H1 (cell line): ENCODE measurements at regions not wholly inside any gene's neighbourhood (a gene's known extent, or its start where the extent isn't known, plus 50 kb on each side); places are given as distances from the start of the nearest gene placed in this dataset.

ENCODE experiments used
- CTCF ChIA-PET: fragments of 300-600 bp; sonication (Branson Sonifier 250); formaldehyde crosslinking; loops from one replicate; lab custom pipeline; 2021; ENCODE audit not compliant: partially characterized antibody; lab: Charles Lee
- POLR2A ChIA-PET: fragments of 300-600 bp; sonication (Branson Sonifier 250); formaldehyde crosslinking; loops from one replicate; lab custom pipeline; 2021; ENCODE audit warnings: inconsistent platforms; ENCODE audit not compliant: partially characterized antibody; lab: Charles Lee
- DNase-seq, 2 experiments: peaks; one replicate each; pipeline versions ENCODE4 v3.0.0 to v3.0.0-alpha.2; 2010 to 2022; ENCODE audit warnings: low spot score in 2 of 2, low read depth in 1 of 2, mixed read lengths in 1 of 2
- FAIRE-seq: peaks from 2 replicates; lab custom pipeline; 2011; peaks lifted over from hg19 to GRCh38; lab: Jason Lieb, UNC
- H2AFZ ChIP-seq: 2 replicates; pipeline ENCODE4 v1.8.1; 2012; ENCODE audit warnings: low read length, inconsistent platforms
- H2AK5ac ChIP-seq: 2 replicates; pipeline ENCODE4 v1.6.1; 2013; ENCODE audit warnings: low read depth, low read length
- H2BK120ac ChIP-seq: replicated peaks from 2 replicates; pipeline ENCODE3; 2013; ENCODE audit warnings: low read depth, low read length, inconsistent platforms
- H2BK12ac ChIP-seq: 2 replicates; pipeline ENCODE4 v1.6.1; 2013; ENCODE audit warnings: low read depth, low read length
- H2BK15ac ChIP-seq: 2 replicates; pipeline ENCODE4 v1.6.1; 2013; ENCODE audit warnings: low read length
- H2BK20ac ChIP-seq: 2 replicates; pipeline ENCODE4 v1.6.1; 2013; ENCODE audit warnings: low read length
- H2BK5ac ChIP-seq: 2 replicates; pipeline ENCODE4 v1.6.1; 2013; ENCODE audit warnings: low read depth, low read length
- H3K14ac ChIP-seq: 2 replicates; pipeline ENCODE4 v1.6.1; 2013; ENCODE audit warnings: inconsistent platforms; ENCODE audit not compliant: insufficient read length
- H3K18ac ChIP-seq: 2 replicates; pipeline ENCODE4 v1.6.1; 2013; ENCODE audit warnings: low read length; ENCODE audit errors: extremely low read depth
- H3K23ac ChIP-seq: 2 replicates; pipeline ENCODE4 v1.6.1; 2013; ENCODE audit warnings: inconsistent platforms; ENCODE audit not compliant: insufficient read length
- H3K23me2 ChIP-seq: 2 replicates; pipeline ENCODE4 v1.6.1; 2013; ENCODE audit warnings: low read depth, low read length
- H3K27ac ChIP-seq: 2 replicates; pipeline ENCODE4 v1.6.1; 2011; ENCODE audit warnings: low read depth, low read length, inconsistent platforms
- H3K27me3 ChIP-seq, 4 experiments: replicated peaks in 1 of 4; 1 replicate in 1 of 4; 2 replicates in 3 of 4; pipeline versions ENCODE4 v1.6.1 to v1.8.1; 2011 to 2013; ENCODE audit warnings: low read length in 3 of 4, mild to moderate bottlenecking in 3 of 4, inconsistent platforms in 2 of 4, mixed read lengths in 2 of 4, moderate library complexity in 1 of 4; ENCODE audit not compliant: control insufficient read depth in 3 of 4, insufficient read depth in 3 of 4; ENCODE audit errors: extremely low read depth in 1 of 4
- H3K36me3 ChIP-seq, 4 experiments: 2 replicates each; pipeline versions ENCODE4 v1.6.1 to v1.8.1; 2011 to 2013; ENCODE audit warnings: mild to moderate bottlenecking in 4 of 4, low read length in 3 of 4, moderate library complexity in 2 of 4, control low read depth in 1 of 4, inconsistent platforms in 1 of 4; ENCODE audit not compliant: insufficient read depth in 4 of 4, control insufficient read depth in 2 of 4
- H3K4ac ChIP-seq: replicated peaks from 2 replicates; pipeline ENCODE3; 2013; ENCODE audit warnings: low read length, low read depth, mixed read lengths, inconsistent platforms; ENCODE audit not compliant: insufficient read length
- H3K4me1 ChIP-seq, 4 experiments: replicated peaks in 1 of 4; 1 replicate in 1 of 4; 2 replicates in 3 of 4; pipeline versions ENCODE4 v1.6.1 to v1.8.1; 2011 to 2013; ENCODE audit warnings: low read length in 3 of 4, inconsistent platforms in 2 of 4, mixed read lengths in 1 of 4; ENCODE audit not compliant: insufficient read depth in 4 of 4, control insufficient read depth in 3 of 4
- H3K4me2 ChIP-seq, 2 experiments: 2 replicates each; pipeline versions ENCODE4 v1.6.1 to v1.8.1; 2011 to 2013; ENCODE audit warnings: low read depth in 2 of 2, low read length in 2 of 2, control low read depth in 1 of 2, inconsistent platforms in 1 of 2, mild to moderate bottlenecking in 1 of 2; ENCODE audit not compliant: insufficient read depth in 1 of 2
- H3K4me3 ChIP-seq, 4 experiments: fragments of 200-600, 300-600 bp in 1 of 4; sonication (generic), shearing (Covaris generic), sonication (Bioruptor Twin) in 1 of 4; 2 replicates each; pipeline versions ENCODE4 v1.5.1 to v1.8.1; 2011 to 2016; ENCODE audit warnings: low read length in 4 of 4, low read depth in 3 of 4, control low read depth in 2 of 4, inconsistent platforms in 2 of 4, mild to moderate bottlenecking in 2 of 4, mixed read lengths in 1 of 4, moderate library complexity in 1 of 4; ENCODE audit not compliant: insufficient read depth in 2 of 4; ENCODE audit errors: extremely low read depth in 1 of 4
- H3K56ac ChIP-seq: replicated peaks from 2 replicates; pipeline ENCODE3; 2013; ENCODE audit warnings: low read depth, mild to moderate bottlenecking, mixed read lengths, low read length, inconsistent platforms; ENCODE audit not compliant: insufficient read length
- H3K79me1 ChIP-seq: 2 replicates; pipeline ENCODE4 v1.6.1; 2013; ENCODE audit warnings: low read depth, low read length, control low read depth
- H3K79me2 ChIP-seq, 2 experiments: 2 replicates each; pipeline versions ENCODE4 v1.6.1 to v1.8.1; 2012 to 2013; ENCODE audit warnings: low read length in 2 of 2, mild to moderate bottlenecking in 2 of 2, inconsistent platforms in 1 of 2; ENCODE audit not compliant: insufficient read depth in 2 of 2, control insufficient read depth in 1 of 2
- H3K9ac ChIP-seq, 4 experiments: replicated peaks in 1 of 4; 1 replicate in 1 of 4; 2 replicates in 3 of 4; pipeline versions ENCODE4 v1.6.1 to v1.8.1; 2011 to 2013; ENCODE audit warnings: low read depth in 3 of 4, low read length in 3 of 4, control low read depth in 2 of 4, mild to moderate bottlenecking in 2 of 4, moderate library complexity in 2 of 4, inconsistent platforms in 1 of 4; ENCODE audit errors: extremely low read depth in 1 of 4
- H3K9me3 ChIP-seq, 2 experiments: 2 replicates each; pipeline versions ENCODE4 v1.6.1 to v1.8.1; 2012 to 2013; ENCODE audit warnings: mild to moderate bottlenecking in 2 of 2, moderate library complexity in 2 of 2, control low read depth in 1 of 2, inconsistent platforms in 1 of 2, low read depth in 1 of 2, low read length in 1 of 2, mixed read lengths in 1 of 2; ENCODE audit not compliant: insufficient read depth in 2 of 2
- H4K20me1 ChIP-seq, 2 experiments: replicated peaks in 1 of 2; 2 replicates each; pipeline versions ENCODE3 to v1.8.1; 2011 to 2013; ENCODE audit warnings: inconsistent platforms in 2 of 2, low read length in 2 of 2, mild to moderate bottlenecking in 1 of 2; ENCODE audit not compliant: insufficient read depth in 2 of 2, control insufficient read depth in 1 of 2
- H4K5ac ChIP-seq: 2 replicates; pipeline ENCODE4 v1.6.1; 2013; ENCODE audit warnings: low read length, low read depth, mixed read lengths, inconsistent platforms; ENCODE audit not compliant: insufficient read length
- H4K8ac ChIP-seq: 2 replicates; pipeline ENCODE4 v1.8.0; 2013; ENCODE audit warnings: mild to moderate bottlenecking, moderate library complexity, low read length, inconsistent platforms; ENCODE audit not compliant: insufficient read depth; ENCODE audit errors: extremely low read depth
- H4K91ac ChIP-seq: replicated peaks from 2 replicates; pipeline ENCODE3; 2013; ENCODE audit warnings: low read length, mixed read lengths, inconsistent platforms; ENCODE audit not compliant: insufficient read length
- CBX5 ChIP-seq: fragments of 300-800, 300-1000 bp; sonication (generic); IDR thresholded peaks from 2 replicates; pipeline ENCODE4 v1.7.1; 2016; ENCODE audit warnings: antibody characterized with exemption, low read length, low read depth
- CTBP2 ChIP-seq: IDR thresholded peaks from 2 replicates; pipeline ENCODE4 v1.7.0; 2011; ENCODE audit warnings: borderline replicate concordance, mild to moderate bottlenecking, moderate library complexity, mixed read lengths, low read length; ENCODE audit not compliant: insufficient read depth, insufficient read length
- FOSL1 ChIP-seq: IDR thresholded peaks from 2 replicates; pipeline ENCODE4 v1.6.1; 2011; ENCODE audit warnings: mild to moderate bottlenecking, low read depth, low read length, moderate library complexity; ENCODE audit not compliant: insufficient read depth
- PHF8 ChIP-seq: fragments of 200-600 bp; sonication (generic); conservative IDR thresholded peaks from 2 replicates; pipeline ENCODE4 v1.7.1; 2012; ENCODE audit warnings: low read depth, mild to moderate bottlenecking, inconsistent platforms, low read length, moderate library complexity
- POLR2A ChIP-seq, 2 experiments: IDR thresholded peaks; 1 replicate in 1 of 2; 2 replicates in 1 of 2; pipeline ENCODE4 v1.6.1; 2011; ENCODE audit warnings: low read depth in 2 of 2, low read length in 2 of 2, mild to moderate bottlenecking in 2 of 2; ENCODE audit errors: control extremely low read depth in 1 of 2
- POU5F1 ChIP-seq: IDR thresholded peaks from 2 replicates; pipeline ENCODE4 v1.6.1; 2011; ENCODE audit warnings: low read depth, mild to moderate bottlenecking, low read length, moderate library complexity
- SIN3A ChIP-seq, 2 experiments: IDR thresholded peaks in 1 of 2; conservative IDR thresholded peaks in 1 of 2; 2 replicates each; pipeline ENCODE4 v1.6.1; 2011 to 2012; ENCODE audit warnings: low read length in 2 of 2, improper control_type of control experiment in 1 of 2, low read depth in 1 of 2, mild to moderate bottlenecking in 1 of 2
- SUZ12 ChIP-seq: fragments of 200-600 bp; sonication (generic); IDR thresholded peaks from 2 replicates; pipeline ENCODE4 v1.6.1; 2012; ENCODE audit warnings: mild to moderate bottlenecking, inconsistent platforms, low read length, moderate library complexity, mixed read lengths
- TCF12 ChIP-seq: IDR thresholded peaks from 2 replicates; pipeline ENCODE4 v1.6.1; 2011; ENCODE audit warnings: low read depth, mild to moderate bottlenecking, low read length
- YY1 ChIP-seq: IDR thresholded peaks from 2 replicates; pipeline ENCODE4 v1.6.1; 2011; ENCODE audit warnings: low read depth, mild to moderate bottlenecking, low read length
- WGBS, 2 experiments: shearing (Covaris generic) in 1 of 2; methylation state at CpG; one replicate each; pipeline versions ENCODE4 v1.1.6 to v1.1.7; 2013 to 2015; ENCODE audit warnings: low lambda C conversion rate in 2 of 2, mixed read lengths in 2 of 2, inconsistent platforms in 1 of 2, low coverage in 1 of 2, missing lambda C conversion rate in 1 of 2; ENCODE audit not compliant: insufficient replicate concordance in 2 of 2, insufficient coverage in 1 of 2, insufficient read length in 1 of 2; ENCODE audit errors: extremely low coverage in 1 of 2, missing lambda C conversion rate in 1 of 2; 5-methylcytosine and 5-hydroxymethylcytosine counted together

- Histone ChIP-seq H2BK15ac (no peak overlapping the region), H4K20me1 (no peaks in the 10 kb centered on the region), H3K56ac (no peak overlapping the region), H2AFZ (no peak overlapping the region), H2AK5ac (no peak overlapping the region), H3K4me3 (no peak overlapping the region), H4K5ac (no peak overlapping the region), H3K4me1 (peaks cover 0 to 2% (median 0%) of the 10 kb centered on the region in 4 experiments; a peak in 1 of 7 replicates), H2BK12ac (no peak overlapping the region), H3K36me3 (no peaks in the 10 kb centered on the region), H3K4ac (no peak overlapping the region), H2BK20ac (no peak overlapping the region), H3K27me3 (no peaks in the 10 kb centered on the region), H3K79me1 (no peaks in the 10 kb centered on the region), H3K4me2 (no peak overlapping the region), H3K79me2 (no peaks in the 10 kb centered on the region), H3K9ac (no peak overlapping the region), H3K14ac (no peak overlapping the region), H4K91ac (no peak overlapping the region), H2BK5ac (no peak overlapping the region), H4K8ac (no peak overlapping the region), H3K18ac (no peak overlapping the region), H2BK120ac (no peak overlapping the region), H3K23me2 (no peaks in the 10 kb centered on the region), H3K23ac (no peak overlapping the region), H3K27ac (no peak overlapping the region), H3K9me3 (no peaks in the 10 kb centered on the region)
- WGBS, 2 experiments = 77% methylated on average over 5 of the region's 5 CpGs; no CpG with 5 or more reads in 1 of the 2 experiments
- DNase-seq = no peak
- CTCF ChIA-PET = no interaction called here
- no peak for FAIRE-seq
- POLR2A ChIA-PET = no interaction called here
- TF ChIP-seq YY1 = no peak
- TF ChIP-seq POU5F1 = no peak
- TF ChIP-seq SIN3A (conservative IDR thresholded peaks at IDR 0.05 in 1 of 2, IDR thresholded peaks at IDR 0.05 in 1 of 2; ENCODE audit: low read depth in 1 of 2, low read length in 2 of 2) = no peak
- no peak for TF ChIP-seq POLR2A (IDR thresholded peaks at IDR 0.05; ENCODE audit: control extremely low read depth in 1 of 2, low read depth in 2 of 2, low read length in 2 of 2)
- TF ChIP-seq CBX5 = no peak
- TF ChIP-seq TCF12 = no peak
- TF ChIP-seq FOSL1 = no peak
- no peak for TF ChIP-seq SUZ12
- no peak for TF ChIP-seq PHF8
- TF ChIP-seq CTBP2 = no peak
Measured at GRCh38 chr3:158983216-158984099, 181.6 kb downstream of the MFSD1 start.
